GM12878 (cell line): ENCODE measurements at regions not wholly inside any gene's neighbourhood (a gene's known extent, or its start where the extent isn't known, plus 50 kb on each side); places are given as distances from the start of the nearest gene placed in this dataset.

Experiments used
- ATAC-seq: fragments of 200-7000 bp; cut with Tn5 transposase; 3 replicates; pipeline ENCODE4 v1.9.1; 2020; ENCODE audit warnings: mild to moderate bottlenecking, moderate library complexity
- BruUV-seq: library from RNA; stranded (reverse); fragments of 400-500 nt; replicated peaks from 2 replicates; lab custom pipeline; 2021; lab: Mats Ljungman, UMichigan
- CTCF ChIA-PET: fragments of 300-600 bp; sonication (Branson Sonifier 250); formaldehyde crosslinking; extraction: SDS; loops from one replicate; lab custom pipeline; 2021; ENCODE audit warnings: inconsistent platforms; lab: Yijun Ruan, JAX
- POLR2A ChIA-PET: fragments of 350-600 bp; formaldehyde crosslinking; extraction: SDS; loops from one replicate; lab custom pipeline; 2021; ENCODE audit warnings: inconsistent platforms; lab: Charles Lee
- RAD21 ChIA-PET: fragments of 300-600 bp; sonication (Branson Sonifier 250); formaldehyde crosslinking; loops from one replicate; lab custom pipeline; 2023; ENCODE audit warnings: antibody characterized with exemption; ENCODE audit not compliant: unreplicated experiment; lab: Charles Lee
- SMC1A ChIA-PET: fragments of 300-600 bp; sonication (Branson Sonifier 250); formaldehyde crosslinking; loops from one replicate; lab custom pipeline; 2023; ENCODE audit not compliant: unreplicated experiment, uncharacterized antibody; lab: Charles Lee
- DNase-seq: peaks from one replicate; pipeline ENCODE4 v3.0.0-alpha.2; 2011; ENCODE audit warnings: low read depth, low spot score
- FAIRE-seq: peaks from 3 replicates; lab custom pipeline; 2011; peaks lifted over from hg19 to GRCh38; lab: Jason Lieb, UNC
- H2AFZ ChIP-seq: 2 replicates; pipeline ENCODE4 v1.6.0; 2011; ENCODE audit warnings: low read depth, low read length, control low read depth; ENCODE audit not compliant: control insufficient read depth
- H3K27ac ChIP-seq: 2 replicates; pipeline ENCODE4 v1.5.1; 2011; ENCODE audit warnings: control low read depth; ENCODE audit not compliant: control insufficient read depth, insufficient read depth
- H3K27me3 ChIP-seq, 2 experiments: replicated peaks in 1 of 2; 2 replicates each; pipeline versions ENCODE4 v1.6.0 to v1.6.1; 2011; ENCODE audit warnings: low read length in 1 of 2; ENCODE audit not compliant: control insufficient read depth in 2 of 2, insufficient read depth in 2 of 2
- H3K36me3 ChIP-seq, 2 experiments: 2 replicates each; pipeline ENCODE4 v1.5.1; 2011; ENCODE audit warnings: low read length in 1 of 2; ENCODE audit not compliant: control insufficient read depth in 2 of 2, insufficient read depth in 2 of 2
- H3K4me1 ChIP-seq: 2 replicates; pipeline ENCODE4 v1.6.1; 2011; ENCODE audit warnings: mild to moderate bottlenecking, low read length, moderate library complexity, mixed read lengths; ENCODE audit not compliant: control insufficient read depth, insufficient read depth
- H3K4me2 ChIP-seq: 2 replicates; pipeline ENCODE4 v1.6.0; 2011; ENCODE audit warnings: control low read depth; ENCODE audit not compliant: control insufficient read depth, insufficient read depth
- H3K4me3 ChIP-seq: fragments of 200-600 bp; sonication (generic); 2 replicates; pipeline ENCODE4 v1.5.1; 2016
- H3K79me2 ChIP-seq: 2 replicates; pipeline ENCODE4 v1.6.0; 2011; ENCODE audit warnings: low read length; ENCODE audit not compliant: control insufficient read depth, insufficient read depth
- H3K9ac ChIP-seq: 2 replicates; pipeline ENCODE4 v1.8.0; 2011; ENCODE audit warnings: low read length, control low read depth, mixed read lengths; ENCODE audit not compliant: control insufficient read depth, insufficient read depth
- H3K9me3 ChIP-seq: replicated peaks from 3 replicates; pipeline ENCODE4 v1.5.1; 2011; ENCODE audit warnings: mild to moderate bottlenecking, low read length; ENCODE audit not compliant: control insufficient read depth, insufficient read depth
- H4K20me1 ChIP-seq: 2 replicates; pipeline ENCODE4 v1.6.0; 2011; ENCODE audit not compliant: control insufficient read depth, insufficient read depth
- CBX3 ChIP-seq: fragments of 200-600 bp; sonication (generic); IDR thresholded peaks from 2 replicates; pipeline ENCODE4 v1.6.1; 2016; ENCODE audit warnings: low read depth, borderline replicate concordance
- CHD4 ChIP-seq: fragments of 200-600 bp; sonication (generic); IDR thresholded peaks from 2 replicates; pipeline ENCODE4 v1.6.1; 2016; ENCODE audit warnings: mild to moderate bottlenecking
- E2F4 ChIP-seq: IDR thresholded peaks from 2 replicates; pipeline ENCODE4 v1.6.1; 2012; ENCODE audit warnings: low read depth, low read length, improper control_type of control experiment
- NRF1 ChIP-seq: conservative IDR thresholded peaks from 2 replicates; pipeline ENCODE4 v1.6.1; 2011; ENCODE audit warnings: mild to moderate bottlenecking, low read depth, low read length, improper control_type of control experiment
- RFX5 ChIP-seq: IDR thresholded peaks from 2 replicates; pipeline ENCODE4 v1.6.1; 2011; ENCODE audit warnings: low read depth, low read length, improper control_type of control experiment
- SMAD1 ChIP-seq: fragments of 450-650 bp; IDR thresholded peaks from 2 replicates; pipeline ENCODE4 v1.6.1; 2018; ENCODE audit warnings: mild to moderate bottlenecking, low read depth; ENCODE audit not compliant: partially characterized antibody
- SREBF2 ChIP-seq: IDR thresholded peaks from 2 replicates; pipeline ENCODE4 v1.6.1; 2012; ENCODE audit warnings: mild to moderate bottlenecking, low read length
- USF1 ChIP-seq: IDR thresholded peaks from 2 replicates; pipeline ENCODE4 v1.6.1; 2011; ENCODE audit warnings: borderline replicate concordance, low read depth, mild to moderate bottlenecking, moderate library complexity, mixed read lengths, low read length; ENCODE audit not compliant: insufficient read depth; ENCODE audit errors: extremely low read length
- ZZZ3 ChIP-seq: IDR thresholded peaks from 2 replicates; pipeline ENCODE4 v1.6.1; 2011; ENCODE audit warnings: low read depth; ENCODE audit not compliant: control insufficient read depth, insufficient read length
- in situ Hi-C: fragments of 300-500 bp; cut with MboI; formaldehyde crosslinking; loops from 9 replicates; pipeline ENCODE4 v1.14.3; 2018; ENCODE audit warnings: mixed read lengths
- intact Hi-C: fragments of 100-400 bp; cut with micrococcal nuclease; formaldehyde crosslinking; loops from one replicate; pipeline ENCODE4 v1.14.2; 2022; ENCODE audit not compliant: unreplicated experiment
- TF ChIP-seq, protein P1 (sequence below): fragments of 450-650 bp; formaldehyde crosslinking; IDR thresholded peaks from 2 replicates; pipeline ENCODE4 v1.4.0; 2020; ENCODE audit warnings: mild to moderate bottlenecking, moderate library complexity
- TF ChIP-seq, protein P2 (sequence below): IDR thresholded peaks from 2 replicates; pipeline ENCODE4 v1.6.1; 2012; ENCODE audit warnings: low read length, inconsistent platforms

- H3K4me3 ChIP-seq: no peak overlapping the region
- no peaks in the 10 kb centered on the region for H3K9me3 ChIP-seq
- no peaks in the 10 kb centered on the region for H3K4me1 ChIP-seq
- H3K27ac ChIP-seq: no peak overlapping the region
- in situ Hi-C loops: no loop called here
- no peaks in the 10 kb centered on the region for H4K20me1 ChIP-seq
- FAIRE-seq (no peak), DNase-seq (no peak), ATAC-seq (no peak)
- TF ChIP-seq E2F4: no peak
- no peak for TF ChIP-seq SMAD1
- TF ChIP-seq CBX3: no peak
- no peak for TF ChIP-seq ZZZ3
- no peak for TF ChIP-seq USF1
- no peak for TF ChIP-seq RFX5
- TF ChIP-seq, protein P1, sequence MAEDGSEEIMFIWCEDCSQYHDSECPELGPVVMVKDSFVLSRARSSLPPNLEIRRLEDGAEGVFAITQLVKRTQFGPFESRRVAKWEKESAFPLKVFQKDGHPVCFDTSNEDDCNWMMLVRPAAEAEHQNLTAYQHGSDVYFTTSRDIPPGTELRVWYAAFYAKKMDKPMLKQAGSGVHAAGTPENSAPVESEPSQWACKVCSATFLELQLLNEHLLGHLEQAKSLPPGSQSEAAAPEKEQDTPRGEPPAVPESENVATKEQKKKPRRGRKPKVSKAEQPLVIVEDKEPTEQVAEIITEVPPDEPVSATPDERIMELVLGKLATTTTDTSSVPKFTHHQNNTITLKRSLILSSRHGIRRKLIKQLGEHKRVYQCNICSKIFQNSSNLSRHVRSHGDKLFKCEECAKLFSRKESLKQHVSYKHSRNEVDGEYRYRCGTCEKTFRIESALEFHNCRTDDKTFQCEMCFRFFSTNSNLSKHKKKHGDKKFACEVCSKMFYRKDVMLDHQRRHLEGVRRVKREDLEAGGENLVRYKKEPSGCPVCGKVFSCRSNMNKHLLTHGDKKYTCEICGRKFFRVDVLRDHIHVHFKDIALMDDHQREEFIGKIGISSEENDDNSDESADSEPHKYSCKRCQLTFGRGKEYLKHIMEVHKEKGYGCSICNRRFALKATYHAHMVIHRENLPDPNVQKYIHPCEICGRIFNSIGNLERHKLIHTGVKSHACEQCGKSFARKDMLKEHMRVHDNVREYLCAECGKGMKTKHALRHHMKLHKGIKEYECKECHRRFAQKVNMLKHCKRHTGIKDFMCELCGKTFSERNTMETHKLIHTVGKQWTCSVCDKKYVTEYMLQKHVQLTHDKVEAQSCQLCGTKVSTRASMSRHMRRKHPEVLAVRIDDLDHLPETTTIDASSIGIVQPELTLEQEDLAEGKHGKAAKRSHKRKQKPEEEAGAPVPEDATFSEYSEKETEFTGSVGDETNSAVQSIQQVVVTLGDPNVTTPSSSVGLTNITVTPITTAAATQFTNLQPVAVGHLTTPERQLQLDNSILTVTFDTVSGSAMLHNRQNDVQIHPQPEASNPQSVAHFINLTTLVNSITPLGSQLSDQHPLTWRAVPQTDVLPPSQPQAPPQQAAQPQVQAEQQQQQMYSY (CRISPR knock-in tag): no peak
- TF ChIP-seq CHD4: no peak
- no peak for TF ChIP-seq SREBF2
- TF ChIP-seq NRF1: no peak
- TF ChIP-seq, protein P2, sequence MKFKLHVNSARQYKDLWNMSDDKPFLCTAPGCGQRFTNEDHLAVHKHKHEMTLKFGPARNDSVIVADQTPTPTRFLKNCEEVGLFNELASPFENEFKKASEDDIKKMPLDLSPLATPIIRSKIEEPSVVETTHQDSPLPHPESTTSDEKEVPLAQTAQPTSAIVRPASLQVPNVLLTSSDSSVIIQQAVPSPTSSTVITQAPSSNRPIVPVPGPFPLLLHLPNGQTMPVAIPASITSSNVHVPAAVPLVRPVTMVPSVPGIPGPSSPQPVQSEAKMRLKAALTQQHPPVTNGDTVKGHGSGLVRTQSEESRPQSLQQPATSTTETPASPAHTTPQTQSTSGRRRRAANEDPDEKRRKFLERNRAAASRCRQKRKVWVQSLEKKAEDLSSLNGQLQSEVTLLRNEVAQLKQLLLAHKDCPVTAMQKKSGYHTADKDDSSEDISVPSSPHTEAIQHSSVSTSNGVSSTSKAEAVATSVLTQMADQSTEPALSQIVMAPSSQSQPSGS: no peak
- ChIA-PET POLR2A (no interaction called here), CTCF (no interaction called here), SMC1A (no interaction called here), RAD21 (no interaction called here)
- intact Hi-C loops: no loop called here
- BruUV-seq: no TSS peak
- no peaks in the 10 kb centered on the region for H3K79me2 ChIP-seq
- no peaks in the 10 kb centered on the region for H3K36me3 ChIP-seq
- H2AFZ ChIP-seq: no peak overlapping the region
- no peak overlapping the region for H3K4me2 ChIP-seq
- no peak overlapping the region for H3K9ac ChIP-seq
- no peaks in the 10 kb centered on the region for H3K27me3 ChIP-seq
Measured at GRCh38 chr3:176149567-176149966, 1047.7 kb downstream of the TBL1XR1 start.
